ENCODE measurements at regions not wholly inside any gene's neighbourhood (a gene's known extent, or its start where the extent isn't known, plus 50 kb on each side); places are given as distances from the start of the nearest gene placed in this dataset.

DNA sequence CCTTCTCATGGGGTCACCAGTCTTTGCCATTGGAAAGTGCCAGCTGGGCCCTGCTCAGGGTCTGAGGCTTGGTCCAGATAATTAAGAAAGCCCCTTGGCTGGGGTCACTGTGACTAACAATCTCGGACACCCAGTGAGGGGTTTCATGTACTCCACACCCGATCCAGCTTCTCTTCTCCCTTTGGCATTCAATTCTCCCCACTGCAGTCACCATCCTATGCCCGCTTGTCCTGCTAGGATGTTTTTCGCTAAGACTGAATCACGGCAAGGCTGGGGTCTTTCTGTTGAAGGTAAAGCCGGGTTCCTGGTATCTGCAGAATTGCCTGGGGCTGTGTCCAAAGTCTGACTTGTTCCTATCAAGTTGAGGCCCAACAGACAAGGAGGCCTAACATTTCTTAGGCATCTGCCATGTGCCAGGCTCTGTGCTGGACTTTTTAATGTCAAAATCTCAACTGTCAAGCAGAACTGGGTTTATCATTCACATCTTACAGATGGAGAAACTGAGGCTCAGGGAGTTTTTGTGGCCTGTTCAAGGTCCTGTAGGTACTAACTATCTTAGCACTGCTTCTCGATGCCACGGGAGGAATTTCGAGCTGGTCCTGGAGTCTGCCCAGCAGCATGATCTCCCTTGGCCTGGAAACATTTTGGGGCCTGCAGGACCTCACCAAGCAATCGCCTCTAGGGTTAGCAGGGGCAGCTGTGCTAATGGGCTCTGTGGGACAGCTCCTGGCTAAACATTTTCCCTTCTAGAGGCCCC lies 142.0 kb upstream of the ALDH1B1 start:
- TF ChIP-seq, protein P1, sequence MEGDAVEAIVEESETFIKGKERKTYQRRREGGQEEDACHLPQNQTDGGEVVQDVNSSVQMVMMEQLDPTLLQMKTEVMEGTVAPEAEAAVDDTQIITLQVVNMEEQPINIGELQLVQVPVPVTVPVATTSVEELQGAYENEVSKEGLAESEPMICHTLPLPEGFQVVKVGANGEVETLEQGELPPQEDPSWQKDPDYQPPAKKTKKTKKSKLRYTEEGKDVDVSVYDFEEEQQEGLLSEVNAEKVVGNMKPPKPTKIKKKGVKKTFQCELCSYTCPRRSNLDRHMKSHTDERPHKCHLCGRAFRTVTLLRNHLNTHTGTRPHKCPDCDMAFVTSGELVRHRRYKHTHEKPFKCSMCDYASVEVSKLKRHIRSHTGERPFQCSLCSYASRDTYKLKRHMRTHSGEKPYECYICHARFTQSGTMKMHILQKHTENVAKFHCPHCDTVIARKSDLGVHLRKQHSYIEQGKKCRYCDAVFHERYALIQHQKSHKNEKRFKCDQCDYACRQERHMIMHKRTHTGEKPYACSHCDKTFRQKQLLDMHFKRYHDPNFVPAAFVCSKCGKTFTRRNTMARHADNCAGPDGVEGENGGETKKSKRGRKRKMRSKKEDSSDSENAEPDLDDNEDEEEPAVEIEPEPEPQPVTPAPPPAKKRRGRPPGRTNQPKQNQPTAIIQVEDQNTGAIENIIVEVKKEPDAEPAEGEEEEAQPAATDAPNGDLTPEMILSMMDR (IDR thresholded peaks at IDR 0.05): no peak
- TF ChIP-seq POLR2A (IDR thresholded peaks at IDR 0.05): no peak
